Chondrocyte (in vitro differentiated cells): ENCODE measurements at regions not wholly inside any gene's neighbourhood (a gene's known extent, or its start where the extent isn't known, plus 50 kb on each side); places are given as distances from the start of the nearest gene placed in this dataset.

ENCODE experiments used
- DNase-seq: peaks from one replicate; pipeline ENCODE4 v3.0.0; 2021; ENCODE audit warnings: mixed read lengths, low spot score
- H3K27ac Mint-ChIP-seq: one replicate; pipeline ENCODE4 v1.8.0; 2021; ENCODE audit warnings: mild to moderate bottlenecking, moderate library complexity, mixed read lengths; ENCODE audit not compliant: unreplicated experiment
- H3K27me3 Mint-ChIP-seq: 2 replicates; pipeline ENCODE4 v1.8.0; 2021; ENCODE audit warnings: low read depth, mixed read lengths
- H3K36me3 Mint-ChIP-seq: 2 replicates; pipeline ENCODE4 v1.8.0; 2021; ENCODE audit warnings: low read depth, mixed read lengths
- H3K4me1 Mint-ChIP-seq: 2 replicates; pipeline ENCODE4 v1.8.0; 2021; ENCODE audit warnings: low read depth, mild to moderate bottlenecking, mixed read lengths
- H3K4me3 Mint-ChIP-seq: one replicate; pipeline ENCODE4 v1.8.0; 2021; ENCODE audit warnings: mild to moderate bottlenecking, moderate library complexity, mixed read lengths; ENCODE audit not compliant: unreplicated experiment
- H3K9me3 Mint-ChIP-seq: 2 replicates; pipeline ENCODE4 v1.8.0; 2021; ENCODE audit warnings: low read depth, mixed read lengths
- TF ChIP-seq, protein P1 (sequence below): fragments of 200-600 bp; sonication (generic); IDR thresholded peaks from 2 replicates; pipeline ENCODE4 v1.5.0; 2021; ENCODE audit warnings: antibody characterized with exemption, mild to moderate bottlenecking, moderate library complexity

DNA sequence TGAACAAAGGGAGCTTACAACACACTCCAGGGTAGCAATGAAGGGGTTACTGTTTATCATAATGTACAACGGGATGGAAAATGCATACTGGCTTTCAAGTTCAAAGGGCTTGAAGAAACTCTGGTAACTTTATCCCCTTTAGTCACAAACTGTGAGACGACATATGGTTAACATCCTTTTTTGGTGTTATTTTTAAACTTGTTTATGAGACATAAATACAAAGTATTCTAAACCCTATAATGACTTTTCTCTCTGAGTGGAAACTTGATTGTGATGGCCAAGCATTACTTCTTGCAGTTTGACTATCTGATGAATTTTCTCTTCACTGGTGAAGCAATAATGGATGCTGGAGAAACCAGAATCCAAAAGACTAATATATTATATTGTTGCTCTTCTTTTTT lies 62.0 kb upstream of the SEMA3A start:
- no peak for DNase-seq
- Mint-ChIP-seq H3K27me3 (no peaks in the 10 kb centered on the region), H3K27ac (no peak overlapping the region), H3K4me3 (no peak overlapping the region), H3K36me3 (no peaks in the 10 kb centered on the region), H3K4me1 (peaks cover 28% of the 10 kb centered on the region), H3K9me3 (no peaks in the 10 kb centered on the region)
- TF ChIP-seq, protein P1, sequence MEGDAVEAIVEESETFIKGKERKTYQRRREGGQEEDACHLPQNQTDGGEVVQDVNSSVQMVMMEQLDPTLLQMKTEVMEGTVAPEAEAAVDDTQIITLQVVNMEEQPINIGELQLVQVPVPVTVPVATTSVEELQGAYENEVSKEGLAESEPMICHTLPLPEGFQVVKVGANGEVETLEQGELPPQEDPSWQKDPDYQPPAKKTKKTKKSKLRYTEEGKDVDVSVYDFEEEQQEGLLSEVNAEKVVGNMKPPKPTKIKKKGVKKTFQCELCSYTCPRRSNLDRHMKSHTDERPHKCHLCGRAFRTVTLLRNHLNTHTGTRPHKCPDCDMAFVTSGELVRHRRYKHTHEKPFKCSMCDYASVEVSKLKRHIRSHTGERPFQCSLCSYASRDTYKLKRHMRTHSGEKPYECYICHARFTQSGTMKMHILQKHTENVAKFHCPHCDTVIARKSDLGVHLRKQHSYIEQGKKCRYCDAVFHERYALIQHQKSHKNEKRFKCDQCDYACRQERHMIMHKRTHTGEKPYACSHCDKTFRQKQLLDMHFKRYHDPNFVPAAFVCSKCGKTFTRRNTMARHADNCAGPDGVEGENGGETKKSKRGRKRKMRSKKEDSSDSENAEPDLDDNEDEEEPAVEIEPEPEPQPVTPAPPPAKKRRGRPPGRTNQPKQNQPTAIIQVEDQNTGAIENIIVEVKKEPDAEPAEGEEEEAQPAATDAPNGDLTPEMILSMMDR: no peak

DNA sequence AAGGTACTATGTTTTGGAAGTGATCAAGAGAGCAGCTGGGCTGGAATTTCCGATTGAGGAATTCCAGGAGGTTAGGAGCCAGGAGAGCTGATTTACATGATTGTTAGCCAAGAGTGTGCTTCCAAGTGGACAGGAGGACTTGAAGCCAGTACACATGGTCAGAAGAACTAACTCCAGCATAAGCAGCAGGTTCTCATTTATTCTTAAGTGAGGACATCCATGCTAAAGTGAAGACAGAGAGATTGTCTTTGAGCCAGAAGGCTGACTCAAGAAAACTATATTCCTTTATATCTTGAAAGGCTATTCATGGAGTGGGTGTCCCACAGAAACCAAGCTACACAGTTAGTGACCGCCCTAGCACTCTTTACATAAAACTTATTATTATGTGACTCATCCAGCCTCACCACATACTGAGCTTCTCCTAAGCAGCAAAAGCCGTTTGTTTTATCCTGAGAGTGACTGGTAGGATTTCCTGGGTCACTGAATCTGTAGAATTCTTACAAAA lies 56.7 kb upstream of the SEMA3A start:
- H3K27ac Mint-ChIP-seq: peak overlapping the region; percentile 45
- TF ChIP-seq, protein P1: no peak
- no peak for DNase-seq

DNA sequence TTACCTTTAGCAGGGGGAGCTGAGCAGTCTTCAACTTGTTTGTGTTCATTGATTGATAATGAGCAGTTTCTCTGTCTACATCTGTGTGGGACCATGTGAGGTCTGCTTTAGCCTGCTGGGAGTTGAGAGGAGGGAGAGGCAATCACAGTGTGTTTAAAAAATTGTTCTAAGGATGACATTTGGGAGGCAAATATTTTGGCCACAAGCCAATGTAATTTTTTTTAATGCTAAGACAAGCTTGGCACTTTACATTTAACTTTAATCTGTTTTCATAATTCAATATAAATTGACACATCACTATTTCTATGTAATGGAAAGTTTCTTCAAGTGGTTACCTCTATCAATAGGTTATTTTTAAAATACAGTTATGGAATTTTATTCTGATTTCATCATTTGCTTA lies 55.9 kb upstream of the SEMA3A start:
- no peaks in the 10 kb centered on the region for H3K9me3 Mint-ChIP-seq
- peaks cover 16% of the 10 kb centered on the region for H3K4me1 Mint-ChIP-seq
- no peaks in the 10 kb centered on the region for H3K36me3 Mint-ChIP-seq
- H3K27ac Mint-ChIP-seq: peak overlapping the region; percentile 71
- no peaks in the 10 kb centered on the region for H3K27me3 Mint-ChIP-seq
- TF ChIP-seq, protein P1: no peak
- DNase-seq: no peak
- no peak overlapping the region for H3K4me3 Mint-ChIP-seq

More for the DNA sequence above, 56.7 kb upstream of the SEMA3A start:
- no peak overlapping the region for H3K4me3 Mint-ChIP-seq
- peaks cover 16% of the 10 kb centered on the region for H3K4me1 Mint-ChIP-seq
- no peaks in the 10 kb centered on the region for H3K27me3 Mint-ChIP-seq
- no peaks in the 10 kb centered on the region for H3K9me3 Mint-ChIP-seq
- no peaks in the 10 kb centered on the region for H3K36me3 Mint-ChIP-seq

DNA sequence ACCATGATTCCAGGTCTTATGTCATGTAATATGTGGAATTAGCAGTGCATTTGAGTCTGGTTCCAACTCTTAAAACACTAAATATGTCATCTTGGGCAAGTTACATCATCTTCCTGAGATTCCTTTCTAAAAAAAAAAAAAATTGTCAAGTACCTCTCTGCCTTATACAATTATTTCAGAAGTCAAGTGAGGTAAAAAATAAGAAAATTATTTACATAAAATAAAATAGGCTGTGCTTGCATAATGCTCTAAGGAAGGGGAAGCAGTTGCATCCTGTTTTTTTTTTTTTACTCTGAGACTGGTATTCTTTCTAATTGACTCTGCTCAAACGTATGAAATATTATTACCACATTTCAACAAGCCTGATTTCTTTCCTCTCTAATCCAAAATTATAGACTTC lies 55.1 kb upstream of the SEMA3A start:
- Mint-ChIP-seq H3K27me3 (no peaks in the 10 kb centered on the region), H3K4me1 (peaks cover 16% of the 10 kb centered on the region), H3K36me3 (peaks cover 2% of the 10 kb centered on the region), H3K27ac (no peak overlapping the region), H3K4me3 (no peak overlapping the region), H3K9me3 (peaks cover 7% of the 10 kb centered on the region)
- no peak for DNase-seq
- TF ChIP-seq, protein P1: no peak

DNA sequence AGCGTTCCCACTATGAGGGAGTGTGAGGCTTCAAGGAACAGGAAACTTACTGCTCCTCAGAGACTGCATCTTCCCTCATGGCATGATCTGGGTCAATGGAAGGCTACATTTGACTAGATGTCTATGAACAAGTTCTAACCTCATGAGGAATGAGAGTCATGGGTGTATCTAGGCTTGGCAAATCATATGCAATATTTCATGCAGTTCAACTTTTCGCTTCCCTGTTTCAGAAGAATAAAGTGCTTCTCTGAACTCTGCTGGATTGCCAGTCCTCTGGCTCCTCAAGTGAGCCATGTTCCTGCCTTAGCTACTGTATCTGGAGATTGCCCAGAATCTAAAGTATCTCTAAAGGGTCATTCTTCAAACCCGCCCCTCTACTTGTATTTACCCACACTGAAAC lies 54.3 kb upstream of the SEMA3A start:
- no peak for DNase-seq
- H3K27me3 Mint-ChIP-seq: no peaks in the 10 kb centered on the region
- H3K4me3 Mint-ChIP-seq: no peak overlapping the region
- peaks cover 16% of the 10 kb centered on the region for H3K4me1 Mint-ChIP-seq
- peaks cover 3% of the 10 kb centered on the region for H3K36me3 Mint-ChIP-seq
- no peak overlapping the region for H3K27ac Mint-ChIP-seq
- TF ChIP-seq, protein P1: no peak
- peaks cover 13% of the 10 kb centered on the region for H3K9me3 Mint-ChIP-seq
